ENCODE measurements at regions not wholly inside any gene's neighbourhood (a gene's known extent, or its start where the extent isn't known, plus 50 kb on each side); places are given as distances from the start of the nearest gene placed in this dataset.
"Not testable (repeated sequence)": the region's sequence is repeated elsewhere in the genome, so short reads cannot be mapped to it uniquely, and the experiment has no call there.

- DNase-seq (ENCODE audit: low spot score) = no peak
- Mint-ChIP-seq H3K9me3 (ENCODE audit: unreplicated experiment) (peaks cover 10% of the 10 kb centered on the region), H3K36me3 (ENCODE audit: low read depth, unreplicated experiment) (peaks cover 17% of the 10 kb centered on the region), H3K27ac (ENCODE audit: unreplicated experiment) (no peak overlapping the region), H3K4me3 (ENCODE audit: unreplicated experiment) (no peak overlapping the region), H3K27me3 (ENCODE audit: unreplicated experiment) (peaks cover 2% of the 10 kb centered on the region), H3K4me1 (ENCODE audit: unreplicated experiment) (peaks cover 4% of the 10 kb centered on the region)
- TF ChIP-seq, protein P1, sequence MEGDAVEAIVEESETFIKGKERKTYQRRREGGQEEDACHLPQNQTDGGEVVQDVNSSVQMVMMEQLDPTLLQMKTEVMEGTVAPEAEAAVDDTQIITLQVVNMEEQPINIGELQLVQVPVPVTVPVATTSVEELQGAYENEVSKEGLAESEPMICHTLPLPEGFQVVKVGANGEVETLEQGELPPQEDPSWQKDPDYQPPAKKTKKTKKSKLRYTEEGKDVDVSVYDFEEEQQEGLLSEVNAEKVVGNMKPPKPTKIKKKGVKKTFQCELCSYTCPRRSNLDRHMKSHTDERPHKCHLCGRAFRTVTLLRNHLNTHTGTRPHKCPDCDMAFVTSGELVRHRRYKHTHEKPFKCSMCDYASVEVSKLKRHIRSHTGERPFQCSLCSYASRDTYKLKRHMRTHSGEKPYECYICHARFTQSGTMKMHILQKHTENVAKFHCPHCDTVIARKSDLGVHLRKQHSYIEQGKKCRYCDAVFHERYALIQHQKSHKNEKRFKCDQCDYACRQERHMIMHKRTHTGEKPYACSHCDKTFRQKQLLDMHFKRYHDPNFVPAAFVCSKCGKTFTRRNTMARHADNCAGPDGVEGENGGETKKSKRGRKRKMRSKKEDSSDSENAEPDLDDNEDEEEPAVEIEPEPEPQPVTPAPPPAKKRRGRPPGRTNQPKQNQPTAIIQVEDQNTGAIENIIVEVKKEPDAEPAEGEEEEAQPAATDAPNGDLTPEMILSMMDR (IDR thresholded peaks at IDR 0.05; ENCODE audit: unreplicated experiment) = no peak
Observed at GRCh38 chr14:104401785-104402184, 177.8 kb upstream of the C14orf180 start.

GRCh38 chr14:104402303-104402702, 177.3 kb upstream of the C14orf180 start:
- peaks cover 13% of the 10 kb centered on the region for H3K36me3 Mint-ChIP-seq (ENCODE audit: low read depth, unreplicated experiment)
- not testable (repeated sequence) for DNase-seq (ENCODE audit: low spot score); H3K4me3 Mint-ChIP-seq (ENCODE audit: unreplicated experiment); H3K27me3 Mint-ChIP-seq (ENCODE audit: unreplicated experiment); H3K27ac Mint-ChIP-seq (ENCODE audit: unreplicated experiment); H3K9me3 Mint-ChIP-seq (ENCODE audit: unreplicated experiment); H3K4me1 Mint-ChIP-seq (ENCODE audit: unreplicated experiment)

- no peak overlapping the region for H3K4me3 Mint-ChIP-seq (ENCODE audit: unreplicated experiment)
- peaks cover 5% of the 10 kb centered on the region for H3K9me3 Mint-ChIP-seq (ENCODE audit: unreplicated experiment)
- peaks cover 2% of the 10 kb centered on the region for H3K27me3 Mint-ChIP-seq (ENCODE audit: unreplicated experiment)
- peaks cover 4% of the 10 kb centered on the region for H3K4me1 Mint-ChIP-seq (ENCODE audit: unreplicated experiment)
- TF ChIP-seq, protein P1 (IDR thresholded peaks at IDR 0.05; ENCODE audit: unreplicated experiment) = no peak
- H3K27ac Mint-ChIP-seq (ENCODE audit: unreplicated experiment) = no peak overlapping the region
- peaks cover 5% of the 10 kb centered on the region for H3K36me3 Mint-ChIP-seq (ENCODE audit: low read depth, unreplicated experiment)
- no peak for DNase-seq (ENCODE audit: low spot score)
Observed at GRCh38 chr14:104403421-104404220, 175.9 kb upstream of the C14orf180 start.

- Mint-ChIP-seq H3K9me3 (ENCODE audit: unreplicated experiment) (peaks cover 5% of the 10 kb centered on the region), H3K36me3 (ENCODE audit: low read depth, unreplicated experiment) (no peaks in the 10 kb centered on the region), H3K4me3 (ENCODE audit: unreplicated experiment) (no peak overlapping the region), H3K4me1 (ENCODE audit: unreplicated experiment) (peaks cover 4% of the 10 kb centered on the region), H3K27me3 (ENCODE audit: unreplicated experiment) (peaks cover 2% of the 10 kb centered on the region), H3K27ac (ENCODE audit: unreplicated experiment) (no peak overlapping the region)
- no peak for DNase-seq (ENCODE audit: low spot score)
- TF ChIP-seq, protein P1 (IDR thresholded peaks at IDR 0.05; ENCODE audit: unreplicated experiment) = no peak
Observed at GRCh38 chr14:104404922-104405321, 174.6 kb upstream of the C14orf180 start.

DNA sequence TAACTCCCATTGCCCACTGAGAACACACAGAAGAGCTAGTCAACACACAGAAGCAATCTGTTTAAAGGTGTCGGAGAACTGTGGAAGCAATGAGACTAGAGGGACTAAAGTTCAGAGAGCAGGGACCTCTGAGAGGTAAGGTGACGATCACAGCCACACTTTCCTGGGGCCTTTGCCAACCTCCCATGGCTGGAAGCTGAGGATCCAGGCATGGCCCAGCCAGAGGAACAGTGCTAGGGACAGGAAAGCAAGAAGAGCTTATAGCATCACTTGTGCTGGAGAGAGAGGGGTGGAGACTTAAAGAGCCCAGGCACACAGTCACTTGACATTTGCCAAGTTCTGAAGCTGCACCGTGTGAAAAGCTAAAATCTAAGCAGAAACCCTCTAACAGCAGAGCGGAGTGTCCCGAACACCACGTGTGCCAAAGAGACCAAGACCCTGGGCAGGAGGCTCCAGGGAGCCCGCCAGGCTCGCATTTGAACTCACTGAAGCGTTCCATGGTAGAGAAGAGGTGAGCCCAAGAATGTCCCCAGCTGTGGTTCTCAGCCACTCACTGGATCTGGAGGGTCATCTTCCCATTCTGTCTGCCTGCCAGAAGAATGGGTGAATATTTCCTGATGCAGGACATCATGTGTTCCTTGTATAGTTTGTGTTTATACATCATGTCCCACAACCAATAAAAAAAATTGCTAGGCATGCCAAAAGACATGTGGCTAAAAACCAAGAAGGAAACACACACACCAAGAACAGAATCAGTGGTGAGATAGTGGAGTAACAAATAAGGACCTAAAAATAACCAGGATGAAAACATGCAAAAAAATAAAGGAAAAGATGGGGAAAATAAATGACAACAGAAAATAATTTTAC, 174.0 kb upstream of the C14orf180 start:
- peaks cover 2% of the 10 kb centered on the region for H3K27me3 Mint-ChIP-seq (ENCODE audit: unreplicated experiment)
- no peaks in the 10 kb centered on the region for H3K36me3 Mint-ChIP-seq (ENCODE audit: low read depth, unreplicated experiment)
- peaks cover 4% of the 10 kb centered on the region for H3K4me1 Mint-ChIP-seq (ENCODE audit: unreplicated experiment)
- DNase-seq (ENCODE audit: low spot score) = no peak
- TF ChIP-seq, protein P1 (IDR thresholded peaks at IDR 0.05; ENCODE audit: unreplicated experiment) = no peak
- H3K9me3 Mint-ChIP-seq (ENCODE audit: unreplicated experiment) = peaks cover 5% of the 10 kb centered on the region
- no peak overlapping the region for H3K27ac Mint-ChIP-seq (ENCODE audit: unreplicated experiment)
- no peak overlapping the region for H3K4me3 Mint-ChIP-seq (ENCODE audit: unreplicated experiment)

All from endothelial cell (in vitro differentiated cells).